ENCODE measurements at regions not wholly inside any gene's neighbourhood (a gene's known extent, or its start where the extent isn't known, plus 50 kb on each side); places are given as distances from the start of the nearest gene placed in this dataset.
A peak's percentile ranks its signal among the peaks of the same experiment; 100 is the strongest.

DNA sequence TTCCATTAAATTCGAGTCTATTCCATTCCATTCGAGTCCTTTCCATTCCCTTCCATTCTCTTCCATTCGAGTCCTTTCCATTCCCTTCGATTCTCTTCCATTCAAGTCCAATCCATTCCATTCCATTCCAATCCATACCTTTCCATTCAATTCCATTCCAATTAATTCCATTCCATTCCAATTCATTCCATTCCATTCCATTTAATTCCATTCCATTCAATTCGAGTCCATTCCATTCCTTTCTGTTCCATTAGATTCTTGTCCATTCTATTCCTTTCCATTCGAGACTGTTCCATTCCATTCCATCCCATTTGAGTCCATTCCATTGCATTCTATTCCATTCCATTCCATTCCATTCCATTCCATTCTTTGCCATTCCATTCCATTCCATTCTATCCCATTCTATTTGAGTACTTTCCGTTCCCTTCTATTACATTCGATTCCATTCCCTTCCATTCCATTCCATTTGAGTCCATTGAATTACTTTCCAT lies 1130.0 kb downstream of the RPIA start:
- Histone ChIP-seq H3K36me3 (ENCODE audit: control insufficient read depth, insufficient read depth, low read length) (no peaks in the 10 kb centered on the region), H4K20me1 (ENCODE audit: insufficient read depth, low read length) (no peaks in the 10 kb centered on the region), H3K4me1 (ENCODE audit: control insufficient read depth, insufficient read depth, low read length) (no peaks in the 10 kb centered on the region), H2BK5ac (ENCODE audit: low read depth, low read length, poor library complexity, severe bottlenecking) (peak overlapping the region; percentile 11), H3K27ac (ENCODE audit: insufficient read depth, low read length) (no peak overlapping the region), H3K9me3 (ENCODE audit: control insufficient read depth, insufficient read depth, low read length) (peaks cover 42% of the 10 kb centered on the region), H3K23ac (ENCODE audit: low read depth, low read length) (no peak overlapping the region), H3K18ac (ENCODE audit: low read depth, low read length) (no peak overlapping the region), H4K91ac (ENCODE audit: insufficient read depth, low read depth, low read length) (no peak overlapping the region), H3K9me1 (ENCODE audit: insufficient read depth, low read length) (no peaks in the 10 kb centered on the region), H4K5ac (ENCODE audit: low read depth, low read length) (no peak overlapping the region), H2AFZ (replicated peaks; ENCODE audit: low read length, poor library complexity) (no peak overlapping the region), H3K56ac (ENCODE audit: extremely low read depth, insufficient read depth, low read length) (no peak overlapping the region), H2AK5ac (ENCODE audit: low read depth, low read length) (no peak overlapping the region), H2BK15ac (ENCODE audit: low read depth, low read length) (no peak overlapping the region), H3K4ac (ENCODE audit: low read depth, low read length) (no peak overlapping the region), H3K4me3 (ENCODE audit: insufficient read depth, low read depth, low read length) (no peak overlapping the region), H4K8ac (ENCODE audit: low read depth in 2 of 2, low read length in 2 of 2) (no peak overlapping the region), H2BK120ac (ENCODE audit: low read depth, low read length) (no peak overlapping the region), H3K14ac (replicated peaks; ENCODE audit: low read depth, low read length) (no peak overlapping the region), H2BK20ac (ENCODE audit: low read depth, low read length) (no peak overlapping the region), H3K79me1 (ENCODE audit: low read depth in 1 of 2, low read length in 2 of 2) (no peaks in the 10 kb centered on the region), H3K4me2 (ENCODE audit: low read depth, low read length) (no peak overlapping the region), H2AK9ac (replicated peaks; ENCODE audit: low read depth, low read length, poor library complexity) (no peak overlapping the region), H3K27me3 (ENCODE audit: control insufficient read depth, insufficient read depth, low read length) (no peaks in the 10 kb centered on the region), H3K9ac (ENCODE audit: low read depth, low read length) (no peak overlapping the region)
- ATAC-seq (ENCODE audit: low read depth) (no peak), DNase-seq (no peak)
- CTCF ChIA-PET = no interaction called here
- no peak for TF ChIP-seq MAFK (IDR thresholded peaks at IDR 0.05; ENCODE audit: low read depth, low read length)
- no peak for TF ChIP-seq ELK1 (IDR thresholded peaks at IDR 0.05; ENCODE audit: borderline replicate concordance, low read depth, low read length)
- no peak for TF ChIP-seq RCOR1 (IDR thresholded peaks at IDR 0.05; ENCODE audit: insufficient replicate concordance, low read length)
- no peak for TF ChIP-seq USF2 (IDR thresholded peaks at IDR 0.05; ENCODE audit: low read depth, low read length)
- no peak for TF ChIP-seq POLR2A (IDR thresholded peaks at IDR 0.05; ENCODE audit: low read depth, low read length)
- no peak for TF ChIP-seq CEBPB (IDR thresholded peaks at IDR 0.05; ENCODE audit: low read depth, low read length)
- TF ChIP-seq RAD21 (IDR thresholded peaks at IDR 0.05; ENCODE audit: low read length) = no peak
- no peak for TF ChIP-seq FOS (IDR thresholded peaks at IDR 0.05; ENCODE audit: low read depth, low read length)
- TF ChIP-seq BHLHE40 (IDR thresholded peaks at IDR 0.05; ENCODE audit: low read depth, low read length) = no peak
- TF ChIP-seq MAZ (IDR thresholded peaks at IDR 0.05; ENCODE audit: borderline replicate concordance, low read depth, low read length) = no peak
- no peak for TF ChIP-seq MXI1 (IDR thresholded peaks at IDR 0.05; ENCODE audit: borderline replicate concordance, low read depth, low read length)
- TF ChIP-seq NFE2L2 (IDR thresholded peaks at IDR 0.05; ENCODE audit: low read depth, low read length) = no peak
- TF ChIP-seq, protein P1, sequence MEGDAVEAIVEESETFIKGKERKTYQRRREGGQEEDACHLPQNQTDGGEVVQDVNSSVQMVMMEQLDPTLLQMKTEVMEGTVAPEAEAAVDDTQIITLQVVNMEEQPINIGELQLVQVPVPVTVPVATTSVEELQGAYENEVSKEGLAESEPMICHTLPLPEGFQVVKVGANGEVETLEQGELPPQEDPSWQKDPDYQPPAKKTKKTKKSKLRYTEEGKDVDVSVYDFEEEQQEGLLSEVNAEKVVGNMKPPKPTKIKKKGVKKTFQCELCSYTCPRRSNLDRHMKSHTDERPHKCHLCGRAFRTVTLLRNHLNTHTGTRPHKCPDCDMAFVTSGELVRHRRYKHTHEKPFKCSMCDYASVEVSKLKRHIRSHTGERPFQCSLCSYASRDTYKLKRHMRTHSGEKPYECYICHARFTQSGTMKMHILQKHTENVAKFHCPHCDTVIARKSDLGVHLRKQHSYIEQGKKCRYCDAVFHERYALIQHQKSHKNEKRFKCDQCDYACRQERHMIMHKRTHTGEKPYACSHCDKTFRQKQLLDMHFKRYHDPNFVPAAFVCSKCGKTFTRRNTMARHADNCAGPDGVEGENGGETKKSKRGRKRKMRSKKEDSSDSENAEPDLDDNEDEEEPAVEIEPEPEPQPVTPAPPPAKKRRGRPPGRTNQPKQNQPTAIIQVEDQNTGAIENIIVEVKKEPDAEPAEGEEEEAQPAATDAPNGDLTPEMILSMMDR (conservative IDR thresholded peaks at IDR 0.05; ENCODE audit: low read depth, low read length) = no peak
- TF ChIP-seq CHD1 (IDR thresholded peaks at IDR 0.05; ENCODE audit: low read depth, low read length) = no peak
- TF ChIP-seq RFX5 (IDR thresholded peaks at IDR 0.05; ENCODE audit: low read depth, low read length) = no peak
- no peak for TF ChIP-seq SMC3 (IDR thresholded peaks at IDR 0.05; ENCODE audit: low read depth, low read length)
- BruUV-seq (replicated peaks) = no TSS peak
- dilution Hi-C loops (cut with HindIII; ENCODE audit: low sequenced_read_pairs, unreplicated experiment) (no loop called here), in situ Hi-C loops (cut with MboI; ENCODE audit: low sequenced_read_pairs) (no loop called here), intact Hi-C loops (cut with micrococcal nuclease) (no loop called here)
- POLR2A ChIA-PET (ENCODE audit: unreplicated experiment) = no interaction called here
- WGBS, 2 experiments (ENCODE audit: extremely low coverage in 2 of 2, insufficient read length in 1 of 2) = 36 to 93% methylated on average over 5 to 8 of the region's 8 CpGs
